WTC11 (cell line): ENCODE measurements at regions not wholly inside any gene's neighbourhood (a gene's known extent, or its start where the extent isn't known, plus 50 kb on each side); places are given as distances from the start of the nearest gene placed in this dataset.

Experiments
- ATAC-seq: fragments of 200-7000 bp; cut with Tn5 transposase; 2 replicates; pipeline ENCODE4 v1.10.0; 2021; ENCODE audit warnings: mild to moderate bottlenecking, moderate library complexity
- CTCF ChIA-PET: fragments of 300-600 bp; sonication (Branson Sonifier 250); formaldehyde crosslinking; loops from one replicate; lab custom pipeline; 2021; ENCODE audit warnings: antibody characterized with exemption; lab: Charles Lee
- POLR2A ChIA-PET: fragments of 350-600 bp; sonication (Branson Sonifier 250); formaldehyde crosslinking; loops from one replicate; lab custom pipeline; 2021; ENCODE audit warnings: antibody characterized with exemption; lab: Charles Lee
- DNase-seq: peaks from one replicate; pipeline ENCODE4 v3.0.0; 2021; ENCODE audit warnings: low spot score
- H3K27ac Mint-ChIP-seq: 2 replicates; pipeline ENCODE4 v1.8.0; 2021; ENCODE audit warnings: mixed read lengths
- H3K27me3 Mint-ChIP-seq: 2 replicates; pipeline ENCODE4 v1.8.0; 2021; ENCODE audit warnings: low read depth, mild to moderate bottlenecking, moderate library complexity, mixed read lengths
- H3K36me3 Mint-ChIP-seq: 2 replicates; pipeline ENCODE4 v1.8.0; 2021; ENCODE audit warnings: mixed read lengths
- H3K4me1 Mint-ChIP-seq: 2 replicates; pipeline ENCODE4 v1.8.0; 2022; ENCODE audit warnings: mixed read lengths
- H3K4me3 Mint-ChIP-seq: 2 replicates; pipeline ENCODE4 v1.8.0; 2021; ENCODE audit warnings: mild to moderate bottlenecking, moderate library complexity, mixed read lengths
- H3K9me3 Mint-ChIP-seq: 2 replicates; pipeline ENCODE4 v1.8.0; 2021; ENCODE audit warnings: mixed read lengths
- ATF1 ChIP-seq: sonication (generic); formaldehyde crosslinking; IDR thresholded peaks from 2 replicates; pipeline ENCODE4 v1.8.1; 2023; ENCODE audit warnings: mild to moderate bottlenecking, moderate library complexity, missing genetic modification reagents
- CREB1 ChIP-seq: sonication (generic); formaldehyde crosslinking; IDR thresholded peaks from 2 replicates; pipeline ENCODE4 v1.8.0; 2023; ENCODE audit warnings: mild to moderate bottlenecking, missing genetic modification reagents
- GABPB1 ChIP-seq: sonication (generic); formaldehyde crosslinking; IDR thresholded peaks from 2 replicates; pipeline ENCODE4 v1.8.1; 2023; ENCODE audit warnings: mild to moderate bottlenecking, missing genetic modification reagents
- GTF2I ChIP-seq: fragments of 250-450 bp; sonication (Bioruptor Pico); conservative IDR thresholded peaks from 2 replicates; pipeline ENCODE4 v1.4.0; 2021; ENCODE audit warnings: mild to moderate bottlenecking
- JAZF1 ChIP-seq: fragments of 250-450 bp; sonication (Bioruptor Pico); IDR thresholded peaks from 2 replicates; pipeline ENCODE4 v1.9.0; 2021; ENCODE audit warnings: moderate library complexity, mild to moderate bottlenecking, inconsistent platforms
- MYBL2 ChIP-seq: sonication (generic); formaldehyde crosslinking; IDR thresholded peaks from 2 replicates; pipeline ENCODE4 v1.8.1; 2023; ENCODE audit warnings: mild to moderate bottlenecking, moderate library complexity, missing genetic modification reagents
- NR3C1 ChIP-seq: sonication (generic); formaldehyde crosslinking; conservative IDR thresholded peaks from 2 replicates; pipeline ENCODE4 v1.8.1; 2023; ENCODE audit warnings: low read depth, mild to moderate bottlenecking, missing genetic modification reagents
- TCF7 ChIP-seq: sonication (generic); formaldehyde crosslinking; IDR thresholded peaks from 2 replicates; pipeline ENCODE4 v1.8.0; 2022; ENCODE audit warnings: mild to moderate bottlenecking, low read depth, missing genetic modification reagents, moderate library complexity
- ZNF121 ChIP-seq: sonication (generic); formaldehyde crosslinking; IDR thresholded peaks from 2 replicates; pipeline ENCODE4 v1.8.0; 2023; ENCODE audit warnings: missing genetic modification reagents
- ZNF317 ChIP-seq: sonication (generic); formaldehyde crosslinking; IDR thresholded peaks from 2 replicates; pipeline ENCODE4 v1.8.1; 2023; ENCODE audit warnings: low read depth, mild to moderate bottlenecking, moderate library complexity, missing genetic modification reagents, borderline replicate concordance
- TF ChIP-seq, protein P1 (sequence below): sonication (generic); formaldehyde crosslinking; IDR thresholded peaks from 2 replicates; pipeline ENCODE4 v1.8.1; 2023; ENCODE audit warnings: mild to moderate bottlenecking, missing genetic modification reagents
- TF ChIP-seq, protein P2 (sequence below): sonication (generic); formaldehyde crosslinking; IDR thresholded peaks from 2 replicates; pipeline ENCODE4 v1.8.0; 2022; ENCODE audit warnings: mild to moderate bottlenecking, missing genetic modification reagents
- TF ChIP-seq, protein P3 (sequence below): sonication (generic); formaldehyde crosslinking; IDR thresholded peaks from 2 replicates; pipeline ENCODE4 v1.8.1; 2023; ENCODE audit warnings: mild to moderate bottlenecking, missing genetic modification reagents, moderate library complexity
- TF ChIP-seq, protein P4 (sequence below): fragments of 250-450 bp; sonication (Bioruptor Pico); IDR thresholded peaks from 2 replicates; pipeline ENCODE4 v1.9.0; 2021; ENCODE audit warnings: moderate library complexity, mild to moderate bottlenecking, inconsistent platforms, borderline replicate concordance
- TF ChIP-seq, protein P5 (sequence below): sonication (generic); formaldehyde crosslinking; IDR thresholded peaks from 2 replicates; pipeline ENCODE4 v1.8.0; 2022; ENCODE audit warnings: mild to moderate bottlenecking, missing genetic modification reagents
- TF ChIP-seq, protein P6 (sequence below): sonication (generic); formaldehyde crosslinking; IDR thresholded peaks from 2 replicates; pipeline ENCODE4 v1.8.1; 2022; ENCODE audit warnings: mild to moderate bottlenecking, moderate library complexity, missing genetic modification reagents

DNA sequence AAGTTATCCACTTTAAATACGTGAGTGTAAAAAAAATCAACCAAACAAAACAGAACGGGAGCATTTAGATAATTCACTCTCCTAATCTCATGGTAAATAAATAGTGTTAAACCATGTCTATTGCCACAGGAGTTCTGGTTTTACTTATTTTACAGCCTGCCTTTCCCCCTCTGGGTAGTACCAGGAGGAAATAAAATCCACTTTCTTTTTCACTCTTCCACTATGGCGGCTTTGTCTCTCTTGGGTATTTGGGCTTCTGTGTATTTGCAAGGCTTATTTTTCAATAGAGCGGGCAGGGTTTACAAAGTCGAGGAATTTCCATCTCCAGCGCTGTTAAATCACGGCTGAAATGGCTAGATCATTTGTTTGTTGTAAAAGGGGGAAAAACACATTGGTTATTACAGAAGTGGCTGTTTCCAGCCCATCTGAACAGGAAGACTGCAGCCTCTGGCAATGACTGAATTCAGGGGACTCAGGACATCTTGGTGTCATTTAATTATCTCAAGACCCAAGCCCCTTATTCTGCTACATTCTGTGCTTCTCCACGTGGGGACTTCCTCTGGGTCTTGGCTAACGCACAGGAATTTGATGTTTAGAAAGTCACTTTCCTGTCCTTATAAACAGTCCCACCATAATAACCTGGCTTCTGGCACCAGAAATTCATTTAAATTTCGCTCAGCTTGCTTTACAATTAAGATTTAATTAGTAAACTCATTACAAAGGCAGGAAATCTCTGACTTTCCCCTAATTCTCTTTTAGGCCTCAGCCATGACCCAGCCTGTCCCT is 323.9 kb downstream of the GATA3 start:
- ATAC-seq: peak; percentile 43; the same call in 1 of the 2 replicates
- no peak for DNase-seq
- Mint-ChIP-seq H3K36me3 (no peaks in the 10 kb centered on the region), H3K4me3 (no peak overlapping the region), H3K27me3 (no peaks in the 10 kb centered on the region), H3K4me1 (peaks cover 21% of the 10 kb centered on the region), H3K27ac (no peak overlapping the region), H3K9me3 (no peaks in the 10 kb centered on the region)
- TF ChIP-seq TCF7 (CRISPR knock-in tag) (no peak), JAZF1 (no peak), ATF1 (CRISPR knock-in tag) (no peak), GABPB1 (CRISPR knock-in tag) (no peak), ZNF317 (CRISPR knock-in tag) (no peak), NR3C1 (CRISPR knock-in tag) (no peak), ZNF121 (CRISPR knock-in tag) (no peak), CREB1 (CRISPR knock-in tag) (no peak)
- TF ChIP-seq, protein P1, sequence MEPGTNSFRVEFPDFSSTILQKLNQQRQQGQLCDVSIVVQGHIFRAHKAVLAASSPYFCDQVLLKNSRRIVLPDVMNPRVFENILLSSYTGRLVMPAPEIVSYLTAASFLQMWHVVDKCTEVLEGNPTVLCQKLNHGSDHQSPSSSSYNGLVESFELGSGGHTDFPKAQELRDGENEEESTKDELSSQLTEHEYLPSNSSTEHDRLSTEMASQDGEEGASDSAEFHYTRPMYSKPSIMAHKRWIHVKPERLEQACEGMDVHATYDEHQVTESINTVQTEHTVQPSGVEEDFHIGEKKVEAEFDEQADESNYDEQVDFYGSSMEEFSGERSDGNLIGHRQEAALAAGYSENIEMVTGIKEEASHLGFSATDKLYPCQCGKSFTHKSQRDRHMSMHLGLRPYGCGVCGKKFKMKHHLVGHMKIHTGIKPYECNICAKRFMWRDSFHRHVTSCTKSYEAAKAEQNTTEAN (CRISPR knock-in tag): no peak
- TF ChIP-seq, protein P2, sequence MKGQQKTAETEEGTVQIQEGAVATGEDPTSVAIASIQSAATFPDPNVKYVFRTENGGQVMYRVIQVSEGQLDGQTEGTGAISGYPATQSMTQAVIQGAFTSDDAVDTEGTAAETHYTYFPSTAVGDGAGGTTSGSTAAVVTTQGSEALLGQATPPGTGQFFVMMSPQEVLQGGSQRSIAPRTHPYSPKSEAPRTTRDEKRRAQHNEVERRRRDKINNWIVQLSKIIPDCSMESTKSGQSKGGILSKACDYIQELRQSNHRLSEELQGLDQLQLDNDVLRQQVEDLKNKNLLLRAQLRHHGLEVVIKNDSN (CRISPR knock-in tag): no peak
- TF ChIP-seq, protein P3, sequence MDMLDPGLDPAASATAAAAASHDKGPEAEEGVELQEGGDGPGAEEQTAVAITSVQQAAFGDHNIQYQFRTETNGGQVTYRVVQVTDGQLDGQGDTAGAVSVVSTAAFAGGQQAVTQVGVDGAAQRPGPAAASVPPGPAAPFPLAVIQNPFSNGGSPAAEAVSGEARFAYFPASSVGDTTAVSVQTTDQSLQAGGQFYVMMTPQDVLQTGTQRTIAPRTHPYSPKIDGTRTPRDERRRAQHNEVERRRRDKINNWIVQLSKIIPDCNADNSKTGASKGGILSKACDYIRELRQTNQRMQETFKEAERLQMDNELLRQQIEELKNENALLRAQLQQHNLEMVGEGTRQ (CRISPR knock-in tag): no peak
- TF ChIP-seq, protein P4, sequence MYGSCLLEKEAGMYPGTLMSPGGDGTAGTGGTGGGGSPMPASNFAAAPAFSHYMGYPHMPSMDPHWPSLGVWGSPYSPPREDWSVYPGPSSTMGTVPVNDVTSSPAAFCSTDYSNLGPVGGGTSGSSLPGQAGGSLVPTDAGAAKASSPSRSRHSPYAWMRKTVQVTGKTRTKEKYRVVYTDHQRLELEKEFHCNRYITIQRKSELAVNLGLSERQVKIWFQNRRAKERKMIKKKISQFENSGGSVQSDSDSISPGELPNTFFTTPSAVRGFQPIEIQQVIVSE: no peak
- TF ChIP-seq, protein P5, sequence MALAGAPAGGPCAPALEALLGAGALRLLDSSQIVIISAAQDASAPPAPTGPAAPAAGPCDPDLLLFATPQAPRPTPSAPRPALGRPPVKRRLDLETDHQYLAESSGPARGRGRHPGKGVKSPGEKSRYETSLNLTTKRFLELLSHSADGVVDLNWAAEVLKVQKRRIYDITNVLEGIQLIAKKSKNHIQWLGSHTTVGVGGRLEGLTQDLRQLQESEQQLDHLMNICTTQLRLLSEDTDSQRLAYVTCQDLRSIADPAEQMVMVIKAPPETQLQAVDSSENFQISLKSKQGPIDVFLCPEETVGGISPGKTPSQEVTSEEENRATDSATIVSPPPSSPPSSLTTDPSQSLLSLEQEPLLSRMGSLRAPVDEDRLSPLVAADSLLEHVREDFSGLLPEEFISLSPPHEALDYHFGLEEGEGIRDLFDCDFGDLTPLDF (CRISPR knock-in tag): no peak
- TF ChIP-seq, protein P6, sequence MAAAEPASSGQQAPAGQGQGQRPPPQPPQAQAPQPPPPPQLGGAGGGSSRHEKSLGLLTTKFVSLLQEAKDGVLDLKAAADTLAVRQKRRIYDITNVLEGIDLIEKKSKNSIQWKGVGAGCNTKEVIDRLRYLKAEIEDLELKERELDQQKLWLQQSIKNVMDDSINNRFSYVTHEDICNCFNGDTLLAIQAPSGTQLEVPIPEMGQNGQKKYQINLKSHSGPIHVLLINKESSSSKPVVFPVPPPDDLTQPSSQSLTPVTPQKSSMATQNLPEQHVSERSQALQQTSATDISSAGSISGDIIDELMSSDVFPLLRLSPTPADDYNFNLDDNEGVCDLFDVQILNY (CRISPR knock-in tag): no peak
- CTCF ChIA-PET: interaction anchor here (0.6 kb wide), 1 partner anchor 207 kb away, joined by 4 read pairs; no protein-coding TSS in a partner anchor
- POLR2A ChIA-PET: no interaction called here

DNA sequence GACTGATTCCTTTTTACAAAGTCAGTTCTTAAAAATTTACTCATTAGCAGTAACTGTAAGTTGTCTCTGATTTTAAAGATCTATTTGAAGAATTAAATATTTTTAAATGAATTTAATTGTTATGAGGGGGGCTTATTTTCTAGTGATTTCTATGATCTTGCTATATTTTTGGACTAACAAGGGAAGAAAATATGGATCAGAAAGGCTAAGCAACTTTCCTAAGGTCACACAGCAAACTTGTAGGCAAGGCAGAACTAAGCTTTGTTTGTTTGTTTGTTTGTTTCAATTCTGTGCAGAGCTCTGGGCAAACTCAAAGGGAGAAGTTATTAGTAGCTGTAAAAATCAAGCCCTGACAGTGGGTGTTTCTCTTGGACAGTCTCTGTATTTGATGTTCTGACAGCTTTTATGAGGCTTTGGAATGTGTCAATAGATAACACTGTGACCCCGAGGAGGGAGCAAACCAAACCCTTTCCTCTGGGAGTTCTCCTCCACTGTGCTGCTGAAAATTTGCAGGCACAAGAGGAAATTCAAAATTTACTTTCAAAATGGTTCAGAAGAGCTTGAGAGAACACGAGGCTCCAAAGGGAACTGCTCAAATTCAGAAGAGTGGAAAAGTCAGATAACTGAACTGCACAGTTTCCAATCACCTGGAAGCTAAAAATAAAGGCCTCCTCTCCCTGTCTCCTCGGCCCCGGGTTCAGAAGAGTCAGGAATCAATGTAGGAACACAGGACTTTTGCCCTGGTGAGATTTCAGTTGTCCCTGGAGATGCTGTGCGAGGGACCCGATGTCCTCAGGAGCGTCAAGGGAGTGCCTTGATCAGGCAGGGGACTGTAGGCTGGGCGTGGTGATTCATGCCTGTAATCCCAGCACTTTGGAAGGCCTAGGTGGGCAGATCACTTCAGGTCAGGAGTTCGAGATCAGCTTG is 325.7 kb downstream of the GATA3 start:
- H3K27me3 Mint-ChIP-seq: no peaks in the 10 kb centered on the region
- TF ChIP-seq MYBL2 (CRISPR knock-in tag): no peak
- TF ChIP-seq GTF2I (CRISPR knock-in tag): 0 out of 2 replicates have a peak, but pooled peaks have one; percentile 48
- H3K27ac Mint-ChIP-seq: no peak overlapping the region
- H3K36me3 Mint-ChIP-seq: no peaks in the 10 kb centered on the region
- no peak for DNase-seq
- H3K4me3 Mint-ChIP-seq: no peak overlapping the region
- no peak for ATAC-seq
- ChIA-PET POLR2A (no interaction called here), CTCF (no interaction called here)
- no peaks in the 10 kb centered on the region for H3K9me3 Mint-ChIP-seq
- H3K4me1 Mint-ChIP-seq: peaks cover 21% of the 10 kb centered on the region
